Thyroid gland (tissue), 4 donors: ENCODE measurements at regions not wholly inside any gene's neighbourhood (a gene's known extent, or its start where the extent isn't known, plus 50 kb on each side); places are given as distances from the start of the nearest gene placed in this dataset.

ENCODE experiments used
- POLR2A ChIP-seq, 2 donors: fragments of 450-650 bp; IDR thresholded peaks; one replicate each; pipeline ENCODE4 v1.6.1; 2017; ENCODE audit warnings: antibody characterized with exemption in 2 of 2, mild to moderate bottlenecking in 2 of 2, moderate library complexity in 1 of 2
- TF ChIP-seq, protein P1 (sequence below), 6 experiments: fragments of 200-600 bp in 3 of 6; fragments of 450-650 bp in 3 of 6; sonication (generic) in 3 of 6; IDR thresholded peaks; one replicate each; pipeline ENCODE4 v1.5.1; 2016 to 2019; ENCODE audit warnings: antibody characterized with exemption in 6 of 6, mild to moderate bottlenecking in 2 of 6, inconsistent platforms in 1 of 6, moderate library complexity in 1 of 6

- no peak for TF ChIP-seq POLR2A (IDR thresholded peaks at IDR 0.05)
- TF ChIP-seq, protein P1, sequence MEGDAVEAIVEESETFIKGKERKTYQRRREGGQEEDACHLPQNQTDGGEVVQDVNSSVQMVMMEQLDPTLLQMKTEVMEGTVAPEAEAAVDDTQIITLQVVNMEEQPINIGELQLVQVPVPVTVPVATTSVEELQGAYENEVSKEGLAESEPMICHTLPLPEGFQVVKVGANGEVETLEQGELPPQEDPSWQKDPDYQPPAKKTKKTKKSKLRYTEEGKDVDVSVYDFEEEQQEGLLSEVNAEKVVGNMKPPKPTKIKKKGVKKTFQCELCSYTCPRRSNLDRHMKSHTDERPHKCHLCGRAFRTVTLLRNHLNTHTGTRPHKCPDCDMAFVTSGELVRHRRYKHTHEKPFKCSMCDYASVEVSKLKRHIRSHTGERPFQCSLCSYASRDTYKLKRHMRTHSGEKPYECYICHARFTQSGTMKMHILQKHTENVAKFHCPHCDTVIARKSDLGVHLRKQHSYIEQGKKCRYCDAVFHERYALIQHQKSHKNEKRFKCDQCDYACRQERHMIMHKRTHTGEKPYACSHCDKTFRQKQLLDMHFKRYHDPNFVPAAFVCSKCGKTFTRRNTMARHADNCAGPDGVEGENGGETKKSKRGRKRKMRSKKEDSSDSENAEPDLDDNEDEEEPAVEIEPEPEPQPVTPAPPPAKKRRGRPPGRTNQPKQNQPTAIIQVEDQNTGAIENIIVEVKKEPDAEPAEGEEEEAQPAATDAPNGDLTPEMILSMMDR (IDR thresholded peaks at IDR 0.05) = no peak
Observed at GRCh38 chr9:79884546-79884945, 312.8 kb downstream of the TLE4 start.
